GM23338 (cell line): ENCODE measurements at regions not wholly inside any gene's neighbourhood (a gene's known extent, or its start where the extent isn't known, plus 50 kb on each side); places are given as distances from the start of the nearest gene placed in this dataset.

ENCODE experiments used
- CTCF ChIP-seq, 2 experiments: fragments of 200-600 bp in 1 of 2; sonication (generic) in 1 of 2; conservative IDR thresholded peaks; 2 replicates each; pipeline versions ENCODE4 v1.5.1 to v1.6.1; 2016 to 2017; ENCODE audit warnings: antibody characterized with exemption in 2 of 2, low read depth in 2 of 2, mild to moderate bottlenecking in 2 of 2, moderate library complexity in 1 of 2
- EZH2 ChIP-seq: fragments of 200-600 bp; sonication (generic); IDR thresholded peaks from one replicate; pipeline ENCODE4 v1.8.0; 2017; ENCODE audit warnings: antibody characterized with exemption, mild to moderate bottlenecking, low read depth; ENCODE audit not compliant: unreplicated experiment
- EZH2phosphoT487 ChIP-seq: fragments of 200-600 bp; sonication (generic); IDR thresholded peaks from one replicate; pipeline ENCODE4 v1.8.1; 2018; ENCODE audit warnings: antibody characterized with exemption; ENCODE audit not compliant: unreplicated experiment
- POLR2AphosphoS5 ChIP-seq: IDR thresholded peaks from 2 replicates; pipeline ENCODE4 v1.6.1; 2016; ENCODE audit warnings: antibody characterized with exemption, low read depth
- REST ChIP-seq: IDR thresholded peaks from one replicate; pipeline ENCODE4 v1.6.1; 2018; ENCODE audit warnings: antibody characterized with exemption; ENCODE audit not compliant: unreplicated experiment
- STAT1 ChIP-seq: IDR thresholded peaks from one replicate; pipeline ENCODE4 v1.6.1; 2016; ENCODE audit warnings: antibody characterized with exemption; ENCODE audit not compliant: unreplicated experiment

GRCh38 chr3:73768524-73769308 lies 144.0 kb upstream of the PDZRN3 start:
- TF ChIP-seq CTCF (conservative IDR thresholded peaks at IDR 0.05; ENCODE audit: low read depth in 2 of 2), result peak; percentile 34 to 47
- TF ChIP-seq POLR2AphosphoS5, result no peak
- TF ChIP-seq EZH2phosphoT487, result no peak
- TF ChIP-seq REST, result no peak
- no peak for TF ChIP-seq EZH2
- TF ChIP-seq STAT1, result no peak
